PC-9 (cell line): ENCODE measurements at regions not wholly inside any gene's neighbourhood (a gene's known extent, or its start where the extent isn't known, plus 50 kb on each side); places are given as distances from the start of the nearest gene placed in this dataset.

Experiments used
- BruUV-seq: library from RNA; stranded (reverse); fragments of 400-500 nt; replicated peaks from 2 replicates; lab custom pipeline; 2021; lab: Mats Ljungman, UMichigan
- CTCF ChIA-PET: fragments of 300-600 bp; sonication (Branson Sonifier 250); formaldehyde crosslinking; loops from one replicate; lab custom pipeline; 2022; ENCODE audit warnings: antibody characterized with exemption; lab: Charles Lee
- POLR2A ChIA-PET: fragments of 300-600 bp; sonication (Branson Sonifier 250); formaldehyde crosslinking; loops from one replicate; lab custom pipeline; 2022; ENCODE audit warnings: antibody characterized with exemption; ENCODE audit not compliant: unreplicated experiment; lab: Charles Lee
- DNase-seq, 2 experiments: peaks; one replicate each; pipeline versions ENCODE4 v3.0.0 to v3.0.0-alpha.2; 2015 to 2022; ENCODE audit warnings: mixed read lengths in 1 of 2
- H2AFZ ChIP-seq: fragments of 200-600 bp; sonication (generic); 2 replicates; pipeline ENCODE4 v1.8.1; 2017; ENCODE audit warnings: antibody characterized with exemption
- H3F3A ChIP-seq: fragments of 200-600 bp; sonication (generic); 2 replicates; pipeline ENCODE4 v1.8.1; 2017; ENCODE audit warnings: antibody characterized with exemption, mild to moderate bottlenecking, low read depth; ENCODE audit not compliant: insufficient read depth
- H3K27ac ChIP-seq: fragments of 200-600 bp; sonication (generic); 2 replicates; pipeline ENCODE4 v1.6.1; 2016; ENCODE audit warnings: mixed run types
- H3K27me3 ChIP-seq: fragments of 200-600 bp; sonication (generic); 2 replicates; pipeline ENCODE4 v1.6.1; 2016; ENCODE audit warnings: low read depth, mixed run types; ENCODE audit not compliant: insufficient read depth
- H3K36me3 ChIP-seq: fragments of 200-600 bp; sonication (generic); 2 replicates; pipeline ENCODE4 v1.6.1; 2016; ENCODE audit warnings: low read depth, mixed run types
- H3K4me1 ChIP-seq: fragments of 200-600 bp; sonication (generic); replicated peaks from 2 replicates; pipeline ENCODE4 v1.6.1; 2016; ENCODE audit warnings: mixed run types; ENCODE audit not compliant: insufficient read depth
- H3K4me2 ChIP-seq: fragments of 200-600 bp; sonication (generic); 2 replicates; pipeline ENCODE4 v1.6.1; 2017; ENCODE audit warnings: mixed run types
- H3K4me3 ChIP-seq: fragments of 200-600 bp; sonication (generic); 2 replicates; pipeline ENCODE4 v1.6.1; 2016; ENCODE audit warnings: mixed run types
- H3K79me2 ChIP-seq: fragments of 200-600 bp; sonication (generic); 2 replicates; pipeline ENCODE4 v1.6.1; 2017; ENCODE audit warnings: low read depth, mixed run types
- H3K9me2 ChIP-seq: fragments of 200-600 bp; sonication (generic); 2 replicates; pipeline ENCODE4 v1.8.1; 2017; ENCODE audit warnings: mild to moderate bottlenecking; ENCODE audit not compliant: insufficient read depth
- H3K9me3 ChIP-seq: fragments of 200-600 bp; sonication (generic); 2 replicates; pipeline ENCODE4 v1.8.1; 2016; ENCODE audit warnings: low read depth; ENCODE audit not compliant: insufficient read depth
- H4K20me1 ChIP-seq: fragments of 200-600 bp; sonication (generic); 2 replicates; pipeline ENCODE4 v1.8.1; 2017; ENCODE audit not compliant: insufficient read depth
- EZH2 ChIP-seq: fragments of 200-600 bp; sonication (generic); IDR thresholded peaks from 2 replicates; pipeline ENCODE4 v1.8.0; 2017; ENCODE audit warnings: antibody characterized with exemption, low read depth
- intact Hi-C: fragments of 100-400 bp; cut with micrococcal nuclease; formaldehyde crosslinking; loops from one replicate; pipeline ENCODE4 v1.10.0; 2022; ENCODE audit not compliant: unreplicated experiment
- TF ChIP-seq, protein P1 (sequence below): fragments of 200-600 bp; sonication (generic); conservative IDR thresholded peaks from 2 replicates; pipeline ENCODE4 v1.6.1; 2017; ENCODE audit warnings: mixed run types, antibody characterized with exemption, mild to moderate bottlenecking, moderate library complexity

- Histone ChIP-seq H3K4me1 (no peaks in the 10 kb centered on the region), H4K20me1 (no peaks in the 10 kb centered on the region), H3K27ac (no peak overlapping the region), H3K27me3 (peaks cover 20% of the 10 kb centered on the region; the same call in 1 of the 2 replicates), H2AFZ (no peak overlapping the region), H3K9me2 (no peaks in the 10 kb centered on the region), H3K9me3 (no peaks in the 10 kb centered on the region; the same call in 1 of the 2 replicates), H3K79me2 (no peaks in the 10 kb centered on the region), H3K4me3 (no peak overlapping the region), H3F3A (no peaks in the 10 kb centered on the region), H3K36me3 (no peaks in the 10 kb centered on the region), H3K4me2 (no peak overlapping the region)
- intact Hi-C loops = no loop called here
- CTCF ChIA-PET = no interaction called here
- POLR2A ChIA-PET = no interaction called here
- BruUV-seq = no TSS peak
- DNase-seq = no peak
- TF ChIP-seq EZH2 = no peak
- TF ChIP-seq, protein P1, sequence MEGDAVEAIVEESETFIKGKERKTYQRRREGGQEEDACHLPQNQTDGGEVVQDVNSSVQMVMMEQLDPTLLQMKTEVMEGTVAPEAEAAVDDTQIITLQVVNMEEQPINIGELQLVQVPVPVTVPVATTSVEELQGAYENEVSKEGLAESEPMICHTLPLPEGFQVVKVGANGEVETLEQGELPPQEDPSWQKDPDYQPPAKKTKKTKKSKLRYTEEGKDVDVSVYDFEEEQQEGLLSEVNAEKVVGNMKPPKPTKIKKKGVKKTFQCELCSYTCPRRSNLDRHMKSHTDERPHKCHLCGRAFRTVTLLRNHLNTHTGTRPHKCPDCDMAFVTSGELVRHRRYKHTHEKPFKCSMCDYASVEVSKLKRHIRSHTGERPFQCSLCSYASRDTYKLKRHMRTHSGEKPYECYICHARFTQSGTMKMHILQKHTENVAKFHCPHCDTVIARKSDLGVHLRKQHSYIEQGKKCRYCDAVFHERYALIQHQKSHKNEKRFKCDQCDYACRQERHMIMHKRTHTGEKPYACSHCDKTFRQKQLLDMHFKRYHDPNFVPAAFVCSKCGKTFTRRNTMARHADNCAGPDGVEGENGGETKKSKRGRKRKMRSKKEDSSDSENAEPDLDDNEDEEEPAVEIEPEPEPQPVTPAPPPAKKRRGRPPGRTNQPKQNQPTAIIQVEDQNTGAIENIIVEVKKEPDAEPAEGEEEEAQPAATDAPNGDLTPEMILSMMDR = no peak
Observed at GRCh38 chr19:31528261-31528660, 179.0 kb upstream of the TSHZ3 start.

GRCh38 chr19:31529121-31529520, 179.9 kb upstream of the TSHZ3 start:
- no peak overlapping the region for H3K4me3 ChIP-seq
- H3K27me3 ChIP-seq = peaks cover 23% of the 10 kb centered on the region; the same call in 1 of the 2 replicates
- no peak for DNase-seq
- TF ChIP-seq EZH2 = no peak
- TF ChIP-seq, protein P1 = no peak
- no peaks in the 10 kb centered on the region for H3K4me1 ChIP-seq
- no peaks in the 10 kb centered on the region for H3K9me2 ChIP-seq
- CTCF ChIA-PET = no interaction called here
- no peaks in the 10 kb centered on the region for H3F3A ChIP-seq
- no TSS peak for BruUV-seq
- no peak overlapping the region for H3K27ac ChIP-seq
- POLR2A ChIA-PET = no interaction called here
- H3K9me3 ChIP-seq = no peaks in the 10 kb centered on the region; the same call in 1 of the 2 replicates
- no peak overlapping the region for H3K4me2 ChIP-seq
- intact Hi-C loops = no loop called here
- H3K79me2 ChIP-seq = no peaks in the 10 kb centered on the region
- no peaks in the 10 kb centered on the region for H3K36me3 ChIP-seq
- H4K20me1 ChIP-seq = no peaks in the 10 kb centered on the region
- no peak overlapping the region for H2AFZ ChIP-seq

DNA sequence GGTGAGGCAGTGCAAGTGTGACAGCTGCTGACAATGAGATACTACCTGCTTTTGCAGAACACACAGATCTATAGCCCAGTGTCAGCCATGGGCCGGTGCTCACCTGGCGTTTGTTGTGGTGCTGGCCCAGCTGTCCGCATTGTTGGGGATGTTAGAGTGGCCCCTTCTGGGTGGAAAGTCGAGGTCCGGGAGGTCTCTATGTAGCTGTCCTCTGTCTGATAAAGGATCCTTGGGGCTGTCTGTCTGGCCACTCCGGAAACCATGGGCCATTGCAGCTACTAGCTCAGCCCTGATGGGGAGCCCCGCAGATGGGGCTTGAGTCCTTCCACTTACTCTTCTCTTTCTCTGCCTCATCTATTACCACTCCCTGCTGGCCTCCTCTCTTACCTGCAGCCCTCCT, 181.5 kb upstream of the TSHZ3 start:
- H3K4me1 ChIP-seq = no peaks in the 10 kb centered on the region
- peaks cover 39% of the 10 kb centered on the region; the same call in 1 of the 2 replicates for H3K27me3 ChIP-seq
- DNase-seq = no peak
- H4K20me1 ChIP-seq = no peaks in the 10 kb centered on the region
- no peak overlapping the region for H2AFZ ChIP-seq
- H3K4me3 ChIP-seq = no peak overlapping the region
- H3K9me2 ChIP-seq = no peaks in the 10 kb centered on the region
- no peaks in the 10 kb centered on the region for H3K79me2 ChIP-seq
- H3K36me3 ChIP-seq = no peaks in the 10 kb centered on the region
- H3K9me3 ChIP-seq = no peaks in the 10 kb centered on the region; the same call in 1 of the 2 replicates
- no peaks in the 10 kb centered on the region for H3F3A ChIP-seq
- ChIA-PET CTCF (no interaction called here), POLR2A (no interaction called here)
- intact Hi-C loops = no loop called here
- TF ChIP-seq EZH2 = no peak
- TF ChIP-seq, protein P1 = no peak
- no peak overlapping the region for H3K27ac ChIP-seq
- H3K4me2 ChIP-seq = no peak overlapping the region
- no TSS peak for BruUV-seq
